GM12878 (cell line): ENCODE measurements at regions not wholly inside any gene's neighbourhood (a gene's known extent, or its start where the extent isn't known, plus 50 kb on each side); places are given as distances from the start of the nearest gene placed in this dataset.

Source experiments
- ATAC-seq: fragments of 200-7000 bp; cut with Tn5 transposase; 3 replicates; pipeline ENCODE4 v1.9.1; 2020; ENCODE audit warnings: mild to moderate bottlenecking, moderate library complexity
- BruUV-seq: library from RNA; stranded (reverse); fragments of 400-500 nt; replicated peaks from 2 replicates; lab custom pipeline; 2021; lab: Mats Ljungman, UMichigan
- CTCF ChIA-PET: fragments of 300-600 bp; sonication (Branson Sonifier 250); formaldehyde crosslinking; extraction: SDS; loops from one replicate; lab custom pipeline; 2021; ENCODE audit warnings: inconsistent platforms; lab: Yijun Ruan, JAX
- POLR2A ChIA-PET: fragments of 350-600 bp; formaldehyde crosslinking; extraction: SDS; loops from one replicate; lab custom pipeline; 2021; ENCODE audit warnings: inconsistent platforms; lab: Charles Lee
- RAD21 ChIA-PET: fragments of 300-600 bp; sonication (Branson Sonifier 250); formaldehyde crosslinking; loops from one replicate; lab custom pipeline; 2023; ENCODE audit warnings: antibody characterized with exemption; ENCODE audit not compliant: unreplicated experiment; lab: Charles Lee
- SMC1A ChIA-PET: fragments of 300-600 bp; sonication (Branson Sonifier 250); formaldehyde crosslinking; loops from one replicate; lab custom pipeline; 2023; ENCODE audit not compliant: unreplicated experiment, uncharacterized antibody; lab: Charles Lee
- DNase-seq: peaks from one replicate; pipeline ENCODE4 v3.0.0-alpha.2; 2011; ENCODE audit warnings: low read depth, low spot score
- FAIRE-seq: peaks from 3 replicates; lab custom pipeline; 2011; peaks lifted over from hg19 to GRCh38; lab: Jason Lieb, UNC
- H2AFZ ChIP-seq: 2 replicates; pipeline ENCODE4 v1.6.0; 2011; ENCODE audit warnings: low read depth, low read length, control low read depth; ENCODE audit not compliant: control insufficient read depth
- H3K27ac ChIP-seq: 2 replicates; pipeline ENCODE4 v1.5.1; 2011; ENCODE audit warnings: control low read depth; ENCODE audit not compliant: control insufficient read depth, insufficient read depth
- H3K27me3 ChIP-seq, 2 experiments: replicated peaks in 1 of 2; 2 replicates each; pipeline versions ENCODE4 v1.6.0 to v1.6.1; 2011; ENCODE audit warnings: low read length in 1 of 2; ENCODE audit not compliant: control insufficient read depth in 2 of 2, insufficient read depth in 2 of 2
- H3K36me3 ChIP-seq, 2 experiments: 2 replicates each; pipeline ENCODE4 v1.5.1; 2011; ENCODE audit warnings: low read length in 1 of 2; ENCODE audit not compliant: control insufficient read depth in 2 of 2, insufficient read depth in 2 of 2
- H3K4me1 ChIP-seq: 2 replicates; pipeline ENCODE4 v1.6.1; 2011; ENCODE audit warnings: mild to moderate bottlenecking, low read length, moderate library complexity, mixed read lengths; ENCODE audit not compliant: control insufficient read depth, insufficient read depth
- H3K4me2 ChIP-seq: 2 replicates; pipeline ENCODE4 v1.6.0; 2011; ENCODE audit warnings: control low read depth; ENCODE audit not compliant: control insufficient read depth, insufficient read depth
- H3K4me3 ChIP-seq: fragments of 200-600 bp; sonication (generic); 2 replicates; pipeline ENCODE4 v1.5.1; 2016
- H3K79me2 ChIP-seq: 2 replicates; pipeline ENCODE4 v1.6.0; 2011; ENCODE audit warnings: low read length; ENCODE audit not compliant: control insufficient read depth, insufficient read depth
- H3K9ac ChIP-seq: 2 replicates; pipeline ENCODE4 v1.8.0; 2011; ENCODE audit warnings: low read length, control low read depth, mixed read lengths; ENCODE audit not compliant: control insufficient read depth, insufficient read depth
- H3K9me3 ChIP-seq: replicated peaks from 3 replicates; pipeline ENCODE4 v1.5.1; 2011; ENCODE audit warnings: mild to moderate bottlenecking, low read length; ENCODE audit not compliant: control insufficient read depth, insufficient read depth
- H4K20me1 ChIP-seq: 2 replicates; pipeline ENCODE4 v1.6.0; 2011; ENCODE audit not compliant: control insufficient read depth, insufficient read depth
- E2F4 ChIP-seq: IDR thresholded peaks from 2 replicates; pipeline ENCODE4 v1.6.1; 2012; ENCODE audit warnings: low read depth, low read length, improper control_type of control experiment
- EED ChIP-seq: sonication (generic); IDR thresholded peaks from 2 replicates; pipeline ENCODE4 v1.6.1; 2016; ENCODE audit warnings: antibody characterized with exemption, low read depth
- EP300 ChIP-seq, 2 experiments: fragments of 150-350 bp in 1 of 2; IDR thresholded peaks; 2 replicates each; pipeline ENCODE4 v1.6.1; 2011 to 2012; ENCODE audit warnings: low read depth in 2 of 2, low read length in 2 of 2, borderline replicate concordance in 1 of 2, improper control_type of control experiment in 1 of 2, inconsistent platforms in 1 of 2; ENCODE audit not compliant: control insufficient read depth in 1 of 2
- ETV6 ChIP-seq, 2 experiments: fragments of 450-650 bp in 1 of 2; IDR thresholded peaks in 1 of 2; conservative IDR thresholded peaks in 1 of 2; 2 replicates each; pipeline ENCODE4 v1.6.1; 2014; ENCODE audit warnings: antibody characterized with exemption in 1 of 2, borderline replicate concordance in 1 of 2, low read depth in 1 of 2, mild to moderate bottlenecking in 1 of 2, moderate library complexity in 1 of 2
- LARP7 ChIP-seq: fragments of 450-650 bp; IDR thresholded peaks from 2 replicates; pipeline ENCODE4 v1.6.1; 2017; ENCODE audit warnings: mild to moderate bottlenecking
- MYC ChIP-seq: IDR thresholded peaks from 2 replicates; pipeline ENCODE4 v1.6.1; 2011; ENCODE audit warnings: mild to moderate bottlenecking, low read length, moderate library complexity, inconsistent platforms; ENCODE audit not compliant: insufficient read depth, insufficient replicate concordance, insufficient read length, severe bottlenecking
- WGBS: methylation state at CpG from one replicate; pipeline ENCODE4 v1.1.6; 2016; ENCODE audit warnings: low lambda C conversion rate; ENCODE audit not compliant: insufficient replicate concordance, insufficient coverage; ENCODE audit errors: missing lambda C conversion rate; 5-methylcytosine and 5-hydroxymethylcytosine counted together
- in situ Hi-C: fragments of 300-500 bp; cut with MboI; formaldehyde crosslinking; loops from 9 replicates; pipeline ENCODE4 v1.14.3; 2018; ENCODE audit warnings: mixed read lengths
- intact Hi-C: fragments of 100-400 bp; cut with micrococcal nuclease; formaldehyde crosslinking; loops from one replicate; pipeline ENCODE4 v1.14.2; 2022; ENCODE audit not compliant: unreplicated experiment

- CTCF ChIA-PET: no interaction called here
- ATAC-seq: no peak
- in situ Hi-C loops: no loop called here
- SMC1A ChIA-PET: no interaction called here
- H3K9ac ChIP-seq: no peak overlapping the region
- no peak overlapping the region for H3K4me3 ChIP-seq
- no peaks in the 10 kb centered on the region for H3K79me2 ChIP-seq
- RAD21 ChIA-PET: no interaction called here
- H3K36me3 ChIP-seq: no peaks in the 10 kb centered on the region
- H3K9me3 ChIP-seq: no peaks in the 10 kb centered on the region
- TF ChIP-seq ETV6 (conservative IDR thresholded peaks at IDR 0.05 in 1 of 2, IDR thresholded peaks at IDR 0.05 in 1 of 2; ENCODE audit: borderline replicate concordance in 1 of 2, low read depth in 1 of 2): no peak
- no peak for TF ChIP-seq LARP7
- TF ChIP-seq MYC: no peak
- TF ChIP-seq EP300 (IDR thresholded peaks at IDR 0.05; ENCODE audit: borderline replicate concordance in 1 of 2, control insufficient read depth in 1 of 2, low read depth in 2 of 2, low read length in 2 of 2): no peak
- no peak for TF ChIP-seq EED
- TF ChIP-seq E2F4: no peak
- POLR2A ChIA-PET: no interaction called here
- FAIRE-seq: no peak
- H2AFZ ChIP-seq: no peak overlapping the region
- no TSS peak for BruUV-seq
- H3K4me2 ChIP-seq: no peak overlapping the region
- no peak overlapping the region for H3K27ac ChIP-seq
- H4K20me1 ChIP-seq: no peaks in the 10 kb centered on the region
- no peaks in the 10 kb centered on the region for H3K27me3 ChIP-seq
- H3K4me1 ChIP-seq: no peaks in the 10 kb centered on the region
- 24% methylated on average over 3 of the region's 3 CpGs for WGBS
- no peak for DNase-seq
- intact Hi-C loops: no loop called here
Measured at GRCh38 chr5:57853929-57854697, 371.5 kb upstream of the ACTBL2 start.
